ENCODE measurements at regions not wholly inside any gene's neighbourhood (a gene's known extent, or its start where the extent isn't known, plus 50 kb on each side); places are given as distances from the start of the nearest gene placed in this dataset.

GRCh38 chr10:131014271-131014670 lies 297.2 kb downstream of the TCERG1L start:
- DNase-seq = no peak

- DNase-seq = no peak
These were observed 296.2 kb downstream of the TCERG1L start for GRCh38 chr10:131015271-131015670.

GRCh38 chr10:131016556-131016955 lies 295.0 kb downstream of the TCERG1L start:
- DNase-seq = no peak

- DNase-seq = no peak
These were observed 293.8 kb downstream of the TCERG1L start for GRCh38 chr10:131017566-131018285.

- no peak for DNase-seq
These were observed 292.5 kb downstream of the TCERG1L start for GRCh38 chr10:131018886-131019500.

- no peak for DNase-seq
These were observed 291.8 kb downstream of the TCERG1L start for GRCh38 chr10:131019696-131020095.

- no peak for DNase-seq
These were observed 290.7 kb downstream of the TCERG1L start for GRCh38 chr10:131020775-131021174.

- DNase-seq = no peak
These were observed 290.1 kb downstream of the TCERG1L start for GRCh38 chr10:131021246-131021895.

GRCh38 chr10:131021969-131022368 lies 289.6 kb downstream of the TCERG1L start:
- no peak for DNase-seq

- DNase-seq = no peak
These were observed 289.2 kb downstream of the TCERG1L start for GRCh38 chr10:131022369-131022768.

GRCh38 chr10:131022981-131023380 lies 288.5 kb downstream of the TCERG1L start:
- no peak for DNase-seq

- DNase-seq = no peak
These were observed 287.0 kb downstream of the TCERG1L start for GRCh38 chr10:131024259-131025131.

GRCh38 chr10:131025333-131025732 lies 286.2 kb downstream of the TCERG1L start:
- DNase-seq = no peak

- DNase-seq = no peak
These were observed 284.3 kb downstream of the TCERG1L start for GRCh38 chr10:131027256-131027655.

GRCh38 chr10:131031346-131031745 lies 280.2 kb downstream of the TCERG1L start:
- no peak for DNase-seq

- DNase-seq = no peak
These were observed 279.0 kb downstream of the TCERG1L start for GRCh38 chr10:131032329-131033165.

- no peak for DNase-seq
These were observed 278.1 kb downstream of the TCERG1L start for GRCh38 chr10:131033166-131034085.

GRCh38 chr10:131034451-131034850 lies 277.1 kb downstream of the TCERG1L start:
- DNase-seq = no peak

- DNase-seq = no peak
These were observed 275.7 kb downstream of the TCERG1L start for GRCh38 chr10:131035779-131036178.

- DNase-seq = no peak
These were observed 273.5 kb downstream of the TCERG1L start for GRCh38 chr10:131038056-131038455.

- DNase-seq = no peak
These were observed 270.5 kb downstream of the TCERG1L start for GRCh38 chr10:131041031-131041430.

All from hippocampal formation (tissue), 2 donors.